ENCODE measurements at regions not wholly inside any gene's neighbourhood (a gene's known extent, or its start where the extent isn't known, plus 50 kb on each side); places are given as distances from the start of the nearest gene placed in this dataset.

DNA sequence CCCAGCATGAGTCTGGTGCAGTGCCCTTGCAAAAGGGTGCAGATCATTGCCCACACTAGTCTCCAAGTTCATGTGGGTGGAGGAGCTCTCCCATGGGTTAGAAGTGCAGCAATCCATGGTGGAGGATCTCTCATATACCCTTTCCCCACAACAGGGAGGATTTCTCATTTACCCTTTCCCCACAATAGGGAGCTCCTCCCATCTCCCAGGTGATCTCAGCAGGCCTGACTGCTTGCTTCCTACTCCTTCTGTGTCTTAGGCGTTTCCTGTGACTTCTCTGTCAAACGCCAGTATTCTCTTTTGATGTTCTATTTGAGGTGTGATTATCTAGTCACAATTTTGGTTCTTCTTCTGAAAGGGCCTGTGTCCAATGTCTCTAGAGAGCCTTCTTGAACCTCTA is 133.8 kb upstream of the RFX3 start:
- no peak for TF ChIP-seq EZH2 (IDR thresholded peaks at IDR 0.05; ENCODE audit: low read depth)
- TF ChIP-seq CTCF (conservative IDR thresholded peaks at IDR 0.05), result no peak

Data from PC-9 (cell line).